Activated B cell treated with CpG ODN at 0.5 μM for 24 hours (primary cell): ENCODE measurements at regions not wholly inside any gene's neighbourhood (a gene's known extent, or its start where the extent isn't known, plus 50 kb on each side); places are given as distances from the start of the nearest gene placed in this dataset.

Experiments used
- ATAC-seq: fragments of 200-7000 bp; cut with Tn5 transposase; one replicate; pipeline ENCODE4 v1.10.0; 2021; ENCODE audit warnings: low read depth, mild to moderate bottlenecking, moderate library complexity
- CTCF ChIA-PET: fragments of 350-600 bp; sonication (Branson Sonifier 250); formaldehyde crosslinking; loops from one replicate; lab custom pipeline; 2021; ENCODE audit warnings: antibody characterized with exemption; lab: Charles Lee
- POLR2A ChIA-PET: fragments of 350-600 bp; sonication (Branson Sonifier 250); formaldehyde crosslinking; loops from one replicate; lab custom pipeline; 2021; ENCODE audit warnings: antibody characterized with exemption; lab: Charles Lee
- DNase-seq: peaks from one replicate; pipeline ENCODE4 v3.0.0; 2022
- H3K27ac Mint-ChIP-seq: one replicate; pipeline ENCODE4 v1.8.0; 2020; ENCODE audit warnings: mixed read lengths
- H3K27me3 Mint-ChIP-seq: one replicate; pipeline ENCODE4 v1.8.0; 2021; ENCODE audit warnings: mixed read lengths
- H3K36me3 Mint-ChIP-seq: one replicate; pipeline ENCODE4 v1.8.0; 2021; ENCODE audit warnings: low read depth, mixed read lengths
- H3K4me1 Mint-ChIP-seq: one replicate; pipeline ENCODE4 v1.8.0; 2021; ENCODE audit warnings: mixed read lengths
- H3K4me3 Mint-ChIP-seq: one replicate; pipeline ENCODE4 v1.8.0; 2020; ENCODE audit warnings: mild to moderate bottlenecking, mixed read lengths
- H3K9me3 Mint-ChIP-seq: one replicate; pipeline ENCODE4 v1.8.0; 2020; ENCODE audit warnings: mixed read lengths
- intact Hi-C: fragments of 100-400 bp; cut with micrococcal nuclease; formaldehyde crosslinking; loops from one replicate; pipeline ENCODE4 v1.15.1; 2024
- TF ChIP-seq, protein P1 (sequence below): fragments of 200-600 bp; IDR thresholded peaks from one replicate; pipeline ENCODE4 v1.8.0; 2022; ENCODE audit warnings: antibody characterized with exemption, mild to moderate bottlenecking

DNA sequence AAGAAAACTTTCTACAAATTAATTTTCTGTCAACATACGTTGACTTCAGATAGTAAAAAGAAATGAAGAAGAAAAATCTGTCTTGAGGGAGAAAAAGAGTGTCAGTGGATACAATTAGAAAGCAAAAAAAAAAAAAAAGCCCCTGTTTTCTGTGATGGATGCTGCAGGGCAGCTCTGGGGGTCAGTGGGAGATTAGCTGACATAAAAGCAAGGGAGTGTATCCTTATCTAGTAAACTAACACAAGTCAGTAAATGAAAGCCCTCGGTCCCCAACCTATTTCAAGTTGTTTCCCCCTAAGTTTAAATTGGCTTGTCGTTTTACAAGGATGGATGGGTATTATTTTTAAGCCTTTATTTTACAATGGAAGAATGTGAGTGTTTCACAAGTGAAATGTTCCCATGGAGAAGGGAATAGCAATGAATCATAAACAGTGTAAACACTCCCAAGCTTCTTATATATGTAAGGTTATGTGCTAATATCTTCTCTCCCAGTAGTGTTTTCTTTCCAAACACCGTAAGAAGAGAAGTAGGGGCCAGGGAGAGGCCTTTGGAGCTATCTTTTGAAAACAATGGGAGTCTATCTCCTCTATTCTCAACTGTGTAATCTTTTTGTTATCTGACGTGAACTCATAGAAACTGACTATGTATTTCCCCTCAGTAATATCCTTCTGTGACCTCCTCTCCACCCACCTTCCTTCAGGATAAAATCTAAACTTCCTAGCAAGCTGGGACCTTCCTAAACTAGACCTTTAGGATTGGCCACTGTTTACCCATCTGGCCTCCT lies 347.7 kb downstream of the FBXO8 start:
- CTCF ChIA-PET = no interaction called here
- Mint-ChIP-seq H3K4me3 (no peak overlapping the region), H3K36me3 (no peaks in the 10 kb centered on the region), H3K27me3 (no peaks in the 10 kb centered on the region), H3K4me1 (no peaks in the 10 kb centered on the region), H3K9me3 (no peaks in the 10 kb centered on the region), H3K27ac (no peak overlapping the region)
- DNase-seq (no peak), ATAC-seq (no peak)
- TF ChIP-seq, protein P1, sequence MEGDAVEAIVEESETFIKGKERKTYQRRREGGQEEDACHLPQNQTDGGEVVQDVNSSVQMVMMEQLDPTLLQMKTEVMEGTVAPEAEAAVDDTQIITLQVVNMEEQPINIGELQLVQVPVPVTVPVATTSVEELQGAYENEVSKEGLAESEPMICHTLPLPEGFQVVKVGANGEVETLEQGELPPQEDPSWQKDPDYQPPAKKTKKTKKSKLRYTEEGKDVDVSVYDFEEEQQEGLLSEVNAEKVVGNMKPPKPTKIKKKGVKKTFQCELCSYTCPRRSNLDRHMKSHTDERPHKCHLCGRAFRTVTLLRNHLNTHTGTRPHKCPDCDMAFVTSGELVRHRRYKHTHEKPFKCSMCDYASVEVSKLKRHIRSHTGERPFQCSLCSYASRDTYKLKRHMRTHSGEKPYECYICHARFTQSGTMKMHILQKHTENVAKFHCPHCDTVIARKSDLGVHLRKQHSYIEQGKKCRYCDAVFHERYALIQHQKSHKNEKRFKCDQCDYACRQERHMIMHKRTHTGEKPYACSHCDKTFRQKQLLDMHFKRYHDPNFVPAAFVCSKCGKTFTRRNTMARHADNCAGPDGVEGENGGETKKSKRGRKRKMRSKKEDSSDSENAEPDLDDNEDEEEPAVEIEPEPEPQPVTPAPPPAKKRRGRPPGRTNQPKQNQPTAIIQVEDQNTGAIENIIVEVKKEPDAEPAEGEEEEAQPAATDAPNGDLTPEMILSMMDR = no peak
- POLR2A ChIA-PET = no interaction called here
- intact Hi-C loops = no loop called here

DNA sequence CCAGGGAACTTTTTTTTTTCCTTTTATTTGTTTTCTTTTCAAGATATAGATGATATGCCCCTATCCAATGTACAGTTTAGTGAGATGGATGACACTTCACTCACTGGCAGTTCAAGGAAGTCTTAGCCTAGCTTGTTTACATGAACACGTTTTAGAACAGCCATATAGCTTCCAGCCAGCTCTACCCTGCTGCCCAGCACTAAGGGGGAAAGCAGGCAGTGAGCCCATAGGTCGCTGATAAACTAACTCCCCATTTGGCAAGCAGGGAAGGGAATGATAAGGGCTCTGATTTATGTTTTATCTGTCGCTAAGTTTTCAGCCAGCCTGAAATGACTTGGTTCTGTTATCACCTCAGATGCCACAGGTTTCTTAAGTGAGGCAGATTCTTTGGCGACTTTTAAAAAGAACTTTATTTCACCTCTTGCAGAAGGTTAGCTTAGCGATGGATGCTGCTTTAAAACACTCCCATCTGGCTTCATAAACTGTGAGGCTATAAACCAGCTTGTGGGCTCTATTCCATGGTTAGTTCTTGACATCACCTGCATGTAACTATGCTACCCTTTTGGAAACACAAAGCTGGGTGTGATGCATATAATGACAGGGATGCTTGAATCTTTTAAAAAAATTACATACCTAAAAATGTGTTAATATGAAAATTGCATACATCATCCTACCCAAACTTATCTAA lies 348.4 kb downstream of the FBXO8 start:
- Mint-ChIP-seq H3K4me1 (no peaks in the 10 kb centered on the region), H3K36me3 (no peaks in the 10 kb centered on the region), H3K27me3 (no peaks in the 10 kb centered on the region), H3K27ac (no peak overlapping the region), H3K4me3 (no peak overlapping the region), H3K9me3 (no peaks in the 10 kb centered on the region)
- DNase-seq (no peak), ATAC-seq (no peak)
- TF ChIP-seq, protein P1 = no peak
- intact Hi-C loops = no loop called here
- ChIA-PET CTCF (no interaction called here), POLR2A (no interaction called here)

DNA sequence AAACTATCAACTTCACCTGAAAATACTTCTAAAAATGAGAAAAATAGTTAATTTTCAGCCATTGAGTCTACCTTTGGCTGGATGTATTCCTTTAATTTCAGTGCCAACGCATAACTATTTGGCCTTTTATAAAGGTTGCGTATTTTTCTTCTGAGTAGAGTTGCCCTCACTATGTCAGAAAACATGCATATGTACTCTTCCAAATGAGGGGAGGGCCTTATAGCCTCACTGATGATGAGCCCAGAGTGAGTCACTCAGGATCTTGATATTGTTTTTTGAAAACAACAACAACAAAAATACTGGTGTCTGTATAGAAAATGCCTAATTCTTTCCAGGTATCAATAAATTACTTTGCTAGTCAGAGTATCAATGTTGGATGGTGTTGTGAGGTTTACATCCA lies 349.3 kb downstream of the FBXO8 start:
- H3K9me3 Mint-ChIP-seq = no peaks in the 10 kb centered on the region
- ChIA-PET POLR2A (no interaction called here), CTCF (no interaction called here)
- H3K4me1 Mint-ChIP-seq = no peaks in the 10 kb centered on the region
- H3K4me3 Mint-ChIP-seq = no peak overlapping the region
- ATAC-seq (no peak), DNase-seq (no peak)
- no peak overlapping the region for H3K27ac Mint-ChIP-seq
- no peaks in the 10 kb centered on the region for H3K27me3 Mint-ChIP-seq
- intact Hi-C loops = no loop called here
- TF ChIP-seq, protein P1 = no peak
- no peaks in the 10 kb centered on the region for H3K36me3 Mint-ChIP-seq

DNA sequence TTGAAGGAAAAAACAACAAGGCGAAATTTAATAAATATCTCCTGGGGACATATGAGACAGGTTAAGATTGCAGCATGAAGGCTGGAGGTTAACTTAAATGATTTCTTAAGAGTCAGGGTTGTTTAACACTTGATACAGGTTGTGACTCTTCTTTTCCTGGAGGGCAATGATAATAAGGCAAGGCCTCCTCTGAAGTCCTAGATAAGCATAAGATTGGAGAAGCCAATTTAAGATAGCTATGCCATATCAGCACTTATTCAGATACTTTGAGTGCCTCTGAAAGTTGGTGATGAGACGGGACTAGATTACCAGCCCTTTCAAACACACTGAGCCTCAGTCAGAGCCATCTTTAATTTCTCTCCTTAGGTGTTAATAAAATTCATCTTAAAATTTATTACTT lies 350.8 kb downstream of the FBXO8 start:
- CTCF ChIA-PET = no interaction called here

More for the DNA sequence above, 350.8 kb downstream of the FBXO8 start:
- H3K4me1 Mint-ChIP-seq = no peaks in the 10 kb centered on the region
- ATAC-seq (no peak), DNase-seq (no peak)
- POLR2A ChIA-PET = no interaction called here
- H3K27me3 Mint-ChIP-seq = no peaks in the 10 kb centered on the region
- no peak overlapping the region for H3K27ac Mint-ChIP-seq
- H3K36me3 Mint-ChIP-seq = no peaks in the 10 kb centered on the region
- H3K9me3 Mint-ChIP-seq = no peaks in the 10 kb centered on the region
- TF ChIP-seq, protein P1 = no peak
- intact Hi-C loops = no loop called here
- H3K4me3 Mint-ChIP-seq = no peak overlapping the region
